NT2/D1 (cell line): ENCODE measurements at regions not wholly inside any gene's neighbourhood (a gene's known extent, or its start where the extent isn't known, plus 50 kb on each side); places are given as distances from the start of the nearest gene placed in this dataset.
"Not testable (repeated sequence)": the region's sequence is repeated elsewhere in the genome, so short reads cannot be mapped to it uniquely, and the experiment has no call there.

Experiments
- DNase-seq: peaks from one replicate; pipeline ENCODE4 v3.0.0-alpha.2; 2011; ENCODE audit warnings: low read depth, low spot score
- H3K27me3 ChIP-seq: 2 replicates; pipeline ENCODE4 v1.6.0; 2011; ENCODE audit warnings: mild to moderate bottlenecking; ENCODE audit not compliant: insufficient read length, insufficient read depth
- H3K36me3 ChIP-seq: 2 replicates; pipeline ENCODE4 v1.6.1; 2011; ENCODE audit warnings: mild to moderate bottlenecking, low read length, mixed read lengths; ENCODE audit not compliant: insufficient read depth, insufficient read length
- H3K4me1 ChIP-seq: 2 replicates; pipeline ENCODE4 v1.5.1; 2011; ENCODE audit not compliant: insufficient read depth, insufficient read length
- H3K4me3 ChIP-seq: 2 replicates; pipeline ENCODE4 v1.5.1; 2011; ENCODE audit warnings: low read depth; ENCODE audit not compliant: insufficient read length
- H3K9ac ChIP-seq: 2 replicates; pipeline ENCODE4 v1.6.0; 2011; ENCODE audit warnings: low read depth; ENCODE audit not compliant: insufficient read length
- H3K9me3 ChIP-seq: 2 replicates; pipeline ENCODE4 v1.5.1; 2011; ENCODE audit warnings: mild to moderate bottlenecking, low read length; ENCODE audit not compliant: insufficient read depth
- SUZ12 ChIP-seq: IDR thresholded peaks from 2 replicates; pipeline ENCODE4 v1.6.1; 2011; ENCODE audit not compliant: insufficient read length, insufficient read depth; ENCODE audit errors: extremely low read depth
- YY1 ChIP-seq: IDR thresholded peaks from 2 replicates; pipeline ENCODE4 v1.6.1; 2011; ENCODE audit not compliant: insufficient read length, insufficient read depth
- ZNF274 ChIP-seq: IDR thresholded peaks from 2 replicates; pipeline ENCODE4 v1.6.1; 2011; ENCODE audit warnings: mild to moderate bottlenecking, low read depth, low read length

GRCh38 chr2:176923205-176923604 lies 289.4 kb upstream of the HNRNPA3 start:
- no peaks in the 10 kb centered on the region for H3K27me3 ChIP-seq
- no peak for TF ChIP-seq ZNF274
- TF ChIP-seq SUZ12: no peak
- TF ChIP-seq YY1: no peak
- H3K4me3 ChIP-seq: no peak overlapping the region
- H3K9me3 ChIP-seq: peaks cover 6% of the 10 kb centered on the region
- no peak overlapping the region for H3K9ac ChIP-seq
- H3K4me1 ChIP-seq: no peaks in the 10 kb centered on the region
- DNase-seq: no peak
- H3K36me3 ChIP-seq: no peaks in the 10 kb centered on the region

GRCh38 chr2:176924909-176925534 lies 287.6 kb upstream of the HNRNPA3 start:
- H3K9ac ChIP-seq: no peak overlapping the region
- TF ChIP-seq YY1 (no peak), ZNF274 (no peak), SUZ12 (no peak)
- no peak overlapping the region for H3K4me3 ChIP-seq
- no peaks in the 10 kb centered on the region for H3K27me3 ChIP-seq
- H3K9me3 ChIP-seq: peaks cover 6% of the 10 kb centered on the region
- no peak for DNase-seq
- no peaks in the 10 kb centered on the region for H3K36me3 ChIP-seq
- no peaks in the 10 kb centered on the region for H3K4me1 ChIP-seq

GRCh38 chr2:176926453-176926852 lies 286.1 kb upstream of the HNRNPA3 start:
- Histone ChIP-seq H3K4me1 (no peaks in the 10 kb centered on the region), H3K36me3 (no peaks in the 10 kb centered on the region), H3K9me3 (peaks cover 6% of the 10 kb centered on the region), H3K27me3 (no peaks in the 10 kb centered on the region), H3K9ac (no peak overlapping the region), H3K4me3 (no peak overlapping the region)
- TF ChIP-seq YY1 (no peak), ZNF274 (no peak), SUZ12 (no peak)
- DNase-seq: no peak

GRCh38 chr2:176929387-176929786 lies 283.2 kb upstream of the HNRNPA3 start:
- H3K4me1 ChIP-seq, DNase-seq, H3K9ac ChIP-seq, H3K4me3 ChIP-seq, H3K9me3 ChIP-seq, H3K36me3 ChIP-seq, H3K27me3 ChIP-seq: not testable (repeated sequence)

GRCh38 chr2:176931588-176932563 lies 280.7 kb upstream of the HNRNPA3 start:
- DNase-seq: no peak
- H3K4me3 ChIP-seq: no peak overlapping the region
- no peaks in the 10 kb centered on the region for H3K9me3 ChIP-seq
- H3K9ac ChIP-seq: no peak overlapping the region
- no peaks in the 10 kb centered on the region for H3K4me1 ChIP-seq
- no peaks in the 10 kb centered on the region for H3K27me3 ChIP-seq
- TF ChIP-seq ZNF274 (no peak), YY1 (no peak), SUZ12 (no peak)
- no peaks in the 10 kb centered on the region for H3K36me3 ChIP-seq

- H3K4me3 ChIP-seq: no peak overlapping the region
- no peaks in the 10 kb centered on the region for H3K36me3 ChIP-seq
- no peaks in the 10 kb centered on the region for H3K4me1 ChIP-seq
Observed at GRCh38 chr2:176934131-176934530, 278.5 kb upstream of the HNRNPA3 start.

GRCh38 chr2:176934869-176935415 lies 277.7 kb upstream of the HNRNPA3 start:
- no peak for TF ChIP-seq YY1
- Histone ChIP-seq H3K9me3 (no peaks in the 10 kb centered on the region), H3K4me3 (no peak overlapping the region), H3K9ac (no peak overlapping the region), H3K4me1 (no peaks in the 10 kb centered on the region), H3K27me3 (no peaks in the 10 kb centered on the region), H3K36me3 (no peaks in the 10 kb centered on the region)
- no peak for DNase-seq

More at GRCh38 chr2:176934131-176934530, 278.5 kb upstream of the HNRNPA3 start:
- TF ChIP-seq YY1: no peak
- no peak for TF ChIP-seq SUZ12
- no peak for TF ChIP-seq ZNF274
- DNase-seq: no peak
- no peaks in the 10 kb centered on the region for H3K27me3 ChIP-seq
- no peak overlapping the region for H3K9ac ChIP-seq
- no peaks in the 10 kb centered on the region for H3K9me3 ChIP-seq
